NCI-H2227 treated with DMSO at 0.1 percent for 48 hours (cell line): ENCODE measurements at regions not wholly inside any gene's neighbourhood (a gene's known extent, or its start where the extent isn't known, plus 50 kb on each side); places are given as distances from the start of the nearest gene placed in this dataset.
A peak's percentile ranks its signal among the peaks of the same experiment; 100 is the strongest.

Experiments used
- DNase-seq: peaks from one replicate; lab custom pipeline; 2025; lab: John Stamatoyannopoulos, UW

DNA sequence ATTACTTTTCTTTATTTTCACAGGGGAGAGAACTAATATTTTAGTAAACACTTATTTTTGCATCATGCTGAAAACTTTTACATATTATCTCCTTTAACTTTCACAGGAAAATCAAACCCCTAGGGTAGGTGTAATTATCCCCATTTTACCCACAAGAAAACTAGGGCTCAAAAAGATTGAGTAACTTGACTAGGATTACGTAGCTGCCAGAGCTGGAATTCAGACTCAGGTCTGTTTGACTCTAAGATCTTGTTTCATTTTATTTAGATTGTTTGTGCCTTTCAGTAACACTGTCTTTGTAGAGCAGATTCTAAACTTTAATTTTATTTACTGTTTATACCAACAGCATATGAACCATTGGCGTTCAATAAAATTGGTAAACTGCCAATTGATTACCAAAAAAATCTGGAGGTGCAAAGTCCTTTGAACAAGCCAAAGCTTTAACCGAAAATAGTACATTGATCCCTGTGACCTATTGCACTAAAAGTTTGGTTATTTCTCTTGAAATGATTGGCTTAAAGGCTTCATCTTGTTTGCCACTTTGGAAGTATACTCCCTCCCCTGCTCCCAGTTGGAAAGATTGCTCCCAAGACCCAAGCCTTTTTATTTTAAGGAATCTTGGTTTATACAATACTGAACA lies 71.0 kb upstream of the WDR26 start:
- no peak for DNase-seq

GRCh38 chr1:224506141-224506814 lies 71.7 kb upstream of the WDR26 start:
- DNase-seq, result no peak

DNA sequence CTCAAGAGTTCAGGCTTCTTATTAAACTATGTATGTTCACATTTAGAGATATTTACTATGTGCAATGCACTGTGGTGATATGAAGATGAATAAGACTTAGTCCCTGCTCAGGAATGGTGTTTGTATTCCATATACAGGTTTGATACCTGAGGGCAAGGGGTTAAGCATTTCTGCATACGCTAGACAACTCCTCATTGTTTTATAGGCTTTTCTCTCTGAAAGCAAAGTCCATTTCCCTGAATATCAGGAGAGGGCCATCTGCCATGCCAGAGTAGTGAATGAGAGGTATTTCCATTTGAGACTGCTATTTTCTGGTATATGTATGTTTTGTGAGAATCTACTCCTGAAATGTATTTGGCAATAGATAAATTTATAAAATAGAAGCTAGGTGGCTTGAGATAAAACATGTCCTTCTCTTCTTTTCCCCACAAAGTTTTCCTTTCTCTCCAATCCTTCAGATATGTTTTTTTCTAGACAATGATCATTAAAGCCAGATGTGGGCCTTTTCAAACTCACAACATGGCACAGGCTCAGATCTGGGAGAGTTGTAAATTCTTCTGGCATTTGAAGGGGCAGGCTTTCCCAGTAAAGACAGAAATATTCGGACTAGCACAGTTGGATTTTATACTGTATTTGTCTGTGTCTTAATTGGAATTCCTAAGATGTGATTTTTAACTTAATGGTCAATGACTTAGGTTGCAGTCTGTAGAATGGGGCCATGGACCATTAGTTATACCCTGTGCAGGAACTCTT lies 73.3 kb upstream of the WDR26 start:
- DNase-seq, result no peak

DNA sequence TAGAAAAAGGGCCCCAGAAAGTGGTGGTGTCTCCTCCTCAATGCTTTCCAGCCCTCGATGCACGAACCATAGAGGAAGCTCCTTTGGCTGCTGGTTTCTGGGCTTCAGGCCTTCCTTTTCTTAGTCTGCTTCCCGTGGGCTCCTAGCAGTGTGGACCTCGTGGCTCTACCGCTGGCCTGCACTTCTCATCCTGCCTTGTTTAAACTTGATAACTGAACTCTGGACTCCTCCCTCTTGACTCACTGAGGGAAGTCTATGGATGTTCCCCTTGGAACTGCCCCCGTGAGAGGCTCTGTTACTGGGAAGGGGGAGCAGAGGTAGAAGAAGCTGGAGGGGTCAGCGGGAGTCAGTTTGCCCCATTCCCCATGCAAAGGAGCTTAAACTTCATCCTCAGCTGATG lies 75.3 kb upstream of the WDR26 start:
- no peak for DNase-seq

GRCh38 chr1:224510880-224511645 lies 76.5 kb upstream of the WDR26 start:
- no peak for DNase-seq

DNA sequence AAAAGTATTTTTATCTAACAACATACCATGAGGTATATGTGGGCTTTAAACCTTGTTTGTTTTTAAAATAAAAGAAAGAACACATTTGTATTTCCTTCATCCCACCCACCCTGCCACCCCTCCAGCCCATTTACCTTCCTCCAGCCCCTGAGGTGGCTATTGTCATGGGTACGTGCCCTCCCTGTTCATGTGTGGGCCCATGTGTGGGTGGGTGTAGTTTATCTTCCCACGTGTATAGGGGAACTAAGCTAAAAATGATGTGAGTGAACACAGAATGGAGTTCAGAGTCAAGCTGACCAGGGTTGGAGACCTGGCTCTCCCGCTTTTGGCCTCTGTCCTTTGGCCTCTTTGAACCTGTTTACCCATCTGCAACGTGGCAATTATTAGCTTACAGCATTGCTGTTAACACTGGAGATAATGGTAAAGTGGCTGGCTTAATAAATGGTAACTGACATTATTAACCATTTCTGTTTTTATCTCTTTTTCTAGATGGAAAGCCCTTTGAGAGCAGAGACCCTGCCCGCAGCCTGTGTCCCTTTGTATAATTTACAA lies 78.1 kb upstream of the WDR26 start:
- DNase-seq, result no peak

GRCh38 chr1:224513383-224513782 lies 78.8 kb upstream of the WDR26 start:
- no peak for DNase-seq

DNA sequence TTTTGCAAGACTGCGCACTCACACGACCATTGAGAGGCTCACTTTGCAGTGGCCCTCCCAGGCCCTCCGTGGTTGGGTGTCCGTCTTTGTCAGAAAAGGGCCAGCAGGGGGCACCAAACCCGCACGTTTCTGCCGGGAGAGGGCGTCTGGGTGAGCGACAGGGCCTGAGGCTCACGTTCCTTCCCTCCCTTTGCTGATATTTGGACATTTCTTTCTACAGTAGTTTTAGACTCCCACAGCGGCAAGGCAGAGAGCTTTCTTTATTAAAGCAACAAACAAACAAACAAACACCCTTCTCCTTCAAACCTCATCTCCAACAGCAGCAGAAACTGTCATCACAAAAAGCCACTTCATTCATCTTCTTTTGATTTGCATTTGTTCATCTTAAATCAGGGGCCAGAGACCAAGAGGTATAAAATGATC lies 79.2 kb upstream of the WDR26 start:
- DNase-seq, result peak; percentile 70

DNA sequence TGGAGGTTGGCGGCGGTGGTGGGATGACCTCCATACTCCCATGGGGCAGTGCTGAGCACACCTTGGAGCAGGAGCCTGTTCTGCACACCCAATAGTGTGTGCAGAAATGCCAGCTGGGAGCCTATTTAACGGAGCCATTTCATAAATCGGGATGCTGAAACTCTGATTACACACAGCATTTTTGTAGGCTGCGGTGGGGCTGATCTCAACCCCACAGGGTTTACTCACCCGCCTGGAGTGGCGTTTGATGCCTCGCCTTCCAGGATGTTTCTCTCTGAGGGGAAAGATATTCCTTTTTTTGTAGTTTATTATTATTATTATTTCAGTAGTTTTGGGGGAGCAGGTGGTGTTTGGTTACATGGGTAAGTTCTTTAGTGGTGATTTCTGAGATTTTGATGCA lies 82.6 kb upstream of the WDR26 start:
- no peak for DNase-seq

DNA sequence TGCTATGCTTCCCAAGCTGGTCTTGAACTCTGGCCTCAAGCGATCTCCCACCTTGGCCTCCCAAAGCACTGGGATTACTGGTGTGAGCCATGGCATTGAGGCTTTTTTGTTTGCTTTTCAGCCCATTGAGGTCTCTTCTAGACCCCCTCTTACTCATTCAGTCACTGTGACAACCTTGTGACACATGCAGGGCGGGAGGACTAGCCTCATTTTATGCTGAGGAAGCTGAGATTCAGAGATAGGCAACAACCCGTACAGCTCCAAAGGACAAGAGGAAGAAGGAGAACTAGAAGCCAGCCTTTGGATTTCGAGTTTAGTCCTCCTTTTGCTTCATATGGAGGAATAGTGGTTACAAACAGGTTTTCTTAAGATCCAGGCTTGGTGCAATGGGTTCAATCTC lies 83.9 kb upstream of the WDR26 start:
- no peak for DNase-seq

DNA sequence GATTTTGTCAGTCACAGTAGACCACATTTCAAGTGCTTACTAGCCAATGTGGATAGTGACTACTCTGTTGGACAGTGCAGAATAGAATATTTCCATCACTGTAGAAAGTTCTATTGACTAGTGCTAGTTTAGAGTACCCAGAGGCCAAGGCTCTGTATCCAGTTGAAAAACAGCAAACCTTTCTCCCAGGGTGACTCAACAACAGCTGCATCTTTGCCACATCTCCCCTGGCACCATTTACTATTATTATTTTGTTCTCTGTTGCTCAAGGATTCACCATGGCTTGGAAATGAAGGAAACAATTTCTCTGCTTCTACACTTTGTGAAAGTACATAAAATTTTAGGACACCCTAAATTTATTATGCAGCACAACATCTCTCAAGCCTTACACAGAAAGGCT lies 85.3 kb upstream of the WDR26 start:
- DNase-seq, result no peak

DNA sequence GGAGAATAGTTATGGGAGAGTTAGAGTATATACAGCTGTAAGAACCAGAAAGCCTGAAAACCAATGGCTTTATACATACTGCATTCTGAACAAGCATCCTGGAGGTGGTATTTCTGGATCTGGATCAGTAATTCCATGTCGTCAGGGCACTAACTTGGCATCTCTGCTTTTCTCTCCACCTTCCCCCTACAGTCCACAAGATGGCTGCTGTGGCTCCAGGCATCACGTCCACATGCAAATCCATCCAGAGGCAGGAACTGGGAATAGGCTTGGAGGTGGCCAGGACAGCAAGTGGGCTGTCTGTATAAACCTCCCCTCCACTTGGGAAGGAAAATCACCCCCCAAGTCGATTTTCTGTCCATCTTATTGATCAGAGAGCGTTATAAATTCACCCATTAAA lies 86.2 kb upstream of the WDR26 start:
- no peak for DNase-seq

DNA sequence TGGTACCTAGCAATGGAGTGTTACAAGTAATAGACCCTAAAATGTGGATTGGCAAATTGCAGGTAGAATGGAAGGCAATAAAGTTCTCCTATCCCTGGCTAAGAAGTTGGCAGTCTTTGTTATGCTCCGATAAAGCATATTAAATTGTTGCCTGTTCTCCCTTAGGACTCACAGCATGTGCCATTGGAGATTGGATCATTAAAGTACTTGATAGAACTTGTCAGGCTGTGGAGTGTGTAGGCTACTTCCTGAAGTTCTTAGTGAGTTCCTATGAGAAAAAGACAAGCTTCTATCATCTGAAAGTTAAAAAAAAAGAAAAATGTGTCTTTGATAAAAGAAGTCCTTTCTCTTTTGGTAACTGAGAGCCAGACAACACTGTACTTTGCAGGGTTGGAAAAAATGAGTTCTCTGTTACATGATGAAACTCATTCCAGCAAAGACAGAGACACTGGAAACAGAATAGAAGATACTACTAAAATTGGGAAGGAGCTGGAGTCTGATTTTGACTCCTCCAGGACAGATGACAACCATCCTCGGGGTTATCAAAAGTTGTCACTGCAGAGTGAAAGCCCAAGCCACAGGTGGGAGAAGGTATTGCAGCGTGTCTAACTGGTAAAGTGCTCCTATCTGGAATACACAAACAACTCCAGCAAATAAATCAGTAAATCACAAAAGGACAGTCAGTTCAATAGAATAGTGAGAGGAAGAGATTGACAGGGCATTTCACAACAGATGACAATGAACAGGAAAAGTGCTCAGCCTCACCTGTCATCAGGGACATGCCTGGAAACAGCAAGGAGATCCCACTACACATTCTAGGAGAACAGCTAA lies 87.5 kb upstream of the WDR26 start:
- DNase-seq, result no peak

DNA sequence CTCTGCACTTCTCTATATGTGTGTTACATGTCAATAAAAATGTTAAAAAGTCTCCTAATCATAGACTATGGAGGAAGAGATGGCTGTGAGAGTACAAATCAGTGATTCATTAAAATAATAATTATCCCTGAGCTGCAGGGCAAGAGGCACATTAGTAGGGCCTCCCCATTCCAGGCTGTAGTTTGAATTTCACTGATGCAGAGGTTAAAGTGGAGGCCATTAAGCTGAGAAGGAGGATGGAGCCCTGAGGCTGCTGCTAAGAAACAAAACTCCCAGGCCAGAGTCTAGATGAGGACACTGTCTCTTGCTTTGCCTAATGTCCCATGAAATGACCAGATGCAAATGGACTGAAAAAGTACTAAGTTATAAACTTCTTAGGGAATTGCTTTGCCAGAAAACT lies 89.1 kb upstream of the WDR26 start:
- DNase-seq, result no peak

DNA sequence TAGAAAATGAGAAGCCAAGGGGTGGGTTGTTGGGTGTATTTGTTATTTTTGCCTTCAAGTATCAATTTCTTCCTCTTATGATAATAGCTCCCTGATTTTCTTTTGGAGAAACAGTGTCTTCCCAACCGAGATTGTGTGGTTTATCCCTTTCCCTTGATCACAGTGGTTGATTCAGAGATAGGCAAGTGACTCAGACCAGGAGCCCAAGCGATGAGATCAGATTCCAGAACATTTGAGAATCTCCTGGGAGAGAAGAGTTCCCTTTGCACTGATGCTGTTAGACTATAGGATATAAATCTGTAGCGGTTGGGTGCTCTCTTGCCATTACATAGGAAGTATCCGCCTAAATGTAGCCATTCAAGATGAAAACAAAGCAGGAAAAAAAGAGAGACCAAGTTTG lies 90.1 kb upstream of the WDR26 start:
- DNase-seq, result no peak

DNA sequence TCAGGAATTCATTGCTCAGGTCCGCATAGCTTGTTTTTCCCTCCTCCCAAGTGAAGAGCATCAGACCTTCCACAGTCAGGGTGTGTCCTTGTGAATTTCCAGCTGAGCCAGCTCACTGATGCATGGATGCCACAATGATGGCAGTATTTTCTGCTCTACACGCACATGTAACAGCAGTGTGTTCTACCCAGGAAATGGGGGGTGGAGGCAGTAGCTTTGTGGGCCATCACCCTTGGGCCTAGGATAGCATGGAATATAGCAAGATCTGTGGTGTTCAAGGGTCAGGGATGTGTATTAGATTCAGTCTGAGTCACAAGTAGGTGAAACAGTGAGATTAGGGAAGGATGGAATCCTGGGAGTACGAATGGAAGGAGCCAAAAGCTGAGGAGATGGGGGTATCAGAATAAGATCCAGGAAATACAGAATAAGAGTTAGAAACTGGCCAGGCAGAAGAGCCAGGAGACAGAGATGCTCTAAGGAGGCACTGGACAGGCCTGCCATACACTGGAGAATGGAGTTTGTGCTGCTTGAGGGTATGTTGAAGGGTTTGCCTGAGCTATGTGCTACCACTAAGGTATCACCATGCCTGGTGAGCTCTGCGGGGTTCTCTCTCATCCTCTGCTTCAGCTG lies 90.6 kb upstream of the CNIH3 start:
- no peak for DNase-seq

GRCh38 chr1:224526771-224527170 lies 89.3 kb upstream of the CNIH3 start:
- no peak for DNase-seq

- DNase-seq, result no peak
Observed at GRCh38 chr1:224528900-224529299, 87.2 kb upstream of the CNIH3 start.

- DNase-seq, result no peak
Observed at GRCh38 chr1:224529844-224530243, 86.3 kb upstream of the CNIH3 start.

DNA sequence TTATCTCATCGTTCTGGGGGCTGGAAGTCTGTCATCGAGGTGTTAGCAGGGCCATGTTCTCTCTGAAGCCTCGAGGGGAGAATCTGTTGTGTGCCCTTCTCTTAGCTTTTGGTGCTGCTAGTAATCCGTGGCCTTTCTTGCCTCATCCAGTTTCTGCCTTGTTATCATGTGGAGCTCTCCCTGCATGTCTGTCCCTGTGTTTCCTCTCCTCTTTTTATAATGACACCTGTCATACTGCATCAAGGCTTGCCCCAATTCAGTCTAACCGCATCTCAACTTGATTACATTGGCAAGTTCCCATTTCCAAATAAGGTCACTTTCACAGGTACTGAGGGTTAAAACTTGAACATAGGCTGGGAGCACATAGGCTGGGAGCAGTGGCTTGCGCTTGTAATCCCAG lies 82.6 kb upstream of the CNIH3 start:
- no peak for DNase-seq

GRCh38 chr1:224534731-224535130 lies 81.4 kb upstream of the CNIH3 start:
- DNase-seq, result no peak
